Muscle of arm (tissue), 1 donor: ENCODE measurements at regions not wholly inside any gene's neighbourhood (a gene's known extent, or its start where the extent isn't known, plus 50 kb on each side); places are given as distances from the start of the nearest gene placed in this dataset.
"Not testable (repeated sequence)": the region's sequence is repeated elsewhere in the genome, so short reads cannot be mapped to it uniquely, and the experiment has no call there.

Experiments used
- DNase-seq: peaks from one replicate; pipeline ENCODE4 v3.0.0-alpha.2; 2013

- no peak for DNase-seq
Observed at GRCh38 chr2:8230466-8230865, 451.4 kb upstream of the ID2 start.

- no peak for DNase-seq
Observed at GRCh38 chr2:8231902-8232301, 450.0 kb upstream of the ID2 start.

- no peak for DNase-seq
Observed at GRCh38 chr2:8232871-8233270, 449.0 kb upstream of the ID2 start.

- DNase-seq, result no peak
Observed at GRCh38 chr2:8234253-8234652, 447.6 kb upstream of the ID2 start.

GRCh38 chr2:8234757-8235374, 447.0 kb upstream of the ID2 start:
- DNase-seq, result no peak

- no peak for DNase-seq
Observed at GRCh38 chr2:8235419-8235818, 446.4 kb upstream of the ID2 start.

GRCh38 chr2:8236391-8236790, 445.5 kb upstream of the ID2 start:
- DNase-seq, result no peak

- no peak for DNase-seq
Observed at GRCh38 chr2:8238521-8239230, 443.2 kb upstream of the ID2 start.

- no peak for DNase-seq
Observed at GRCh38 chr2:8239531-8240088, 442.2 kb upstream of the ID2 start.

GRCh38 chr2:8241317-8241716, 440.5 kb upstream of the ID2 start:
- DNase-seq, result no peak

GRCh38 chr2:8242739-8243138, 439.1 kb upstream of the ID2 start:
- no peak for DNase-seq

GRCh38 chr2:8243748-8244400, 438.0 kb upstream of the ID2 start:
- no peak for DNase-seq

- DNase-seq, result no peak
Observed at GRCh38 chr2:8244639-8245038, 437.2 kb upstream of the ID2 start.

GRCh38 chr2:8246137-8246536, 435.7 kb upstream of the ID2 start:
- no peak for DNase-seq

GRCh38 chr2:8247905-8248622, 433.8 kb upstream of the ID2 start:
- DNase-seq, result no peak

- DNase-seq, result no peak
Observed at GRCh38 chr2:8248623-8248957, 433.3 kb upstream of the ID2 start.

- no peak for DNase-seq
Observed at GRCh38 chr2:8249141-8249540, 432.7 kb upstream of the ID2 start.

- no peak for DNase-seq
Observed at GRCh38 chr2:8249769-8250168, 432.1 kb upstream of the ID2 start.

- DNase-seq, result not testable (repeated sequence)
Observed at GRCh38 chr2:8250290-8250689, 431.6 kb upstream of the ID2 start.

- DNase-seq, result no peak
Observed at GRCh38 chr2:8251291-8251690, 430.6 kb upstream of the ID2 start.

GRCh38 chr2:8251856-8252255, 430.0 kb upstream of the ID2 start:
- no peak for DNase-seq

GRCh38 chr2:8252997-8253694, 428.7 kb upstream of the ID2 start:
- DNase-seq, result no peak
